ENCODE measurements at regions not wholly inside any gene's neighbourhood (a gene's known extent, or its start where the extent isn't known, plus 50 kb on each side); places are given as distances from the start of the nearest gene placed in this dataset.

DNA sequence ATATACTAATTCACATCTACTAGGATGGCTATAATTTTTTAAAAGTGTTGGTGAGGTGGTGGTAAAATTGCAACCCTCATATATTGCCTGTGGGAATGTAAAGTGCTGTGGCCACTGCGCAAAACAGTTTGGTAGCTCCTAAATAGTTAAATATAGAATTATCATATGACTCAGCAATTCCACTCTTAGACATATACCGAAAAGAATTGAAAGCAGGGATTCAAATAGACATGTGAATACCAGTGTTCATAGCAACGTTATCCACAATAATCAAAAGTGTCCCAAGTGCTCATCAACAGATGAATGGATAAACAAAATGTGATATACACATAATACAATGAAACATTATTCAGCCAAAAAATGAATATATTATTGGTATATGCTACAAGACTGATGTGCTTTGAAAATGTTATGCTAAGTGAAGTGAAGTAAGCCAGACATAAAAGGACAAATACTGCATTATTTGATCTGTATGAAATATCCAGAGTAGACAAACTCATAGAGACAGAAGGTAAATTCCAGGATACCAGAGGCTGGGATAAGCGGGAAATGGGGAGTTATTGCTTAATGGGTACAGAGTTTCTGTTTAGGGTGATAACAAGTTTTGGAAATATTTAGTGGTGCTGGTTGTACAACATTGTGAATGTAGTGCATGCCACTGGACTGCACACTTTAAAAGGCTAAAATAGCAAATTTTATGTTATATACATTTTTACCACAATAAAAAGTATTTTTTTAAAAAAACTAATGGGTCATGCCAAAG is 342.5 kb downstream of the SEC16B start:
- Histone ChIP-seq H3K27me3 (ENCODE audit: control insufficient read depth, insufficient read depth, low read length) (no peaks in the 10 kb centered on the region; the same call in 1 of the 2 replicates), H3K36me3 (ENCODE audit: control insufficient read depth, insufficient read depth, low read length) (no peaks in the 10 kb centered on the region), H3K9me3 (ENCODE audit: control insufficient read depth, insufficient read depth, low read depth, low read length) (no peaks in the 10 kb centered on the region), H3K27ac (ENCODE audit: low read length) (no peak overlapping the region), H3K4me1 (ENCODE audit: control insufficient read depth, insufficient read depth, low read length) (no peaks in the 10 kb centered on the region), H3K4me3 (ENCODE audit: low read depth in 2 of 2, low read length in 2 of 2) (no peak overlapping the region)
- ChIA-PET CTCF (no interaction called here), POLR2A (no interaction called here)
- in situ Hi-C loops (cut with HindIII; ENCODE audit: low pct_unique_long_range_greater_than_20kb, low sequenced_read_pairs), result no loop called here
- TF ChIP-seq CTCF (IDR thresholded peaks at IDR 0.05) (no peak), REST (IDR thresholded peaks at IDR 0.05; ENCODE audit: insufficient read depth in 1 of 2, low read depth in 2 of 2, low read length in 1 of 2) (no peak)
- BruUV-seq (replicated peaks), result no TSS peak
- no peak for DNase-seq (ENCODE audit: low read depth, low spot score)
- ATAC-seq, result no peak
- intact Hi-C loops (cut with micrococcal nuclease; ENCODE audit: unreplicated experiment), result no loop called here

DNA sequence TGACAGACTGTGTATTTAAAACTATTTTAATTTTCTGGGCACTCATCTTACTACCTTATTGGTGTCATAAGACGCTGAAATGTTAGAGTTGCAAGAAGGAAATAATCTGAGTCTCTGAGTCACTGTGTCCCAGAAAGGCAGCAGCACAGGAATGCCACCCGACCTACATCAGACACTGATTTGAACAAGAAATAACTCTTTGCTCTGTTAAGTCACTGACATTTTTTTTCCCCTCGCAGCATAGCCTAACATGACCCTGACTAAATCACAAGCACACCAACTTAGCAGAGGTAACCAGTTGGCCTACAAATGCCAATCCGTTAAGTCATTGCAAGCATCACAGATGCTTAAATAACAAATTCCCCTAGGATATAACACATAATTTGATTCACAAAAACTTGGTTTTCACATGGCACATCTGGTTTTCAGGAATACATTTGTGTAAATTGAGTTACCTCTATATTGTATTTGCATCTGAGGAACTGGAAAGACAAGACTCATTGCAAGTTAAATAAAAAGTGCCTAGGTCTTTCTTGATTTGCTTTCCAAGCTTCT is 349.1 kb downstream of the SEC16B start:
- H3K27ac ChIP-seq (ENCODE audit: low read length), result no peak overlapping the region
- no peak for TF ChIP-seq SIN3A (IDR thresholded peaks at IDR 0.05; ENCODE audit: borderline replicate concordance, insufficient read depth, low read depth, low read length)
- peaks cover 2% of the 10 kb centered on the region; the same call in 1 of the 2 replicates for H3K27me3 ChIP-seq (ENCODE audit: control insufficient read depth, insufficient read depth, low read length)
- in situ Hi-C loops (cut with HindIII; ENCODE audit: low pct_unique_long_range_greater_than_20kb, low sequenced_read_pairs), result no loop called here
- no peak overlapping the region for H3K4me3 ChIP-seq (ENCODE audit: low read depth in 2 of 2, low read length in 2 of 2)
- no peaks in the 10 kb centered on the region for H3K9me3 ChIP-seq (ENCODE audit: control insufficient read depth, insufficient read depth, low read depth, low read length)
- POLR2A ChIA-PET, result no interaction called here
- intact Hi-C loops (cut with micrococcal nuclease; ENCODE audit: unreplicated experiment), result no loop called here
- DNase-seq (ENCODE audit: low read depth, low spot score) (no peak), ATAC-seq (no peak)
- H3K36me3 ChIP-seq (ENCODE audit: control insufficient read depth, insufficient read depth, low read length), result no peaks in the 10 kb centered on the region
- CTCF ChIA-PET, result no interaction called here
- no TSS peak for BruUV-seq (replicated peaks)
- no peaks in the 10 kb centered on the region for H3K4me1 ChIP-seq (ENCODE audit: control insufficient read depth, insufficient read depth, low read length)

DNA sequence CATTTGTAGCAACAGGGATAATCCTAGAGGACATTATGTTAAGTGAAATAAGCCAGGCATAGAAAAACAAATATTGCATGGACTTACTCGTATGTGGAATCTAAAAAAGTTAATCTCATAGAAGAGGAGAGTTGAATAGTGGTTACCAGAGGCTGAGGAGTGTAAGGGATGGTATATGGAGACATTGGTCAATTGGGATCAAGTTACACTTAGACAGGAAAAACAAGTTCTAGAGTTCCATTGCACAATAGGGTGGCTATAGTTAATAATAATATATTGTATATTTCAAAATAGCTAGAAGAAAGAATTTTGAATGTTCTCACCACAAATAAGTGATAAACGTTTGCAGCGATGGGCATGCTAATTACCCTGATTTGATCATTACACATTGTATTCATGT is 354.6 kb downstream of the SEC16B start:
- in situ Hi-C loops (cut with HindIII; ENCODE audit: low pct_unique_long_range_greater_than_20kb, low sequenced_read_pairs), result no loop called here
- intact Hi-C loops (cut with micrococcal nuclease; ENCODE audit: unreplicated experiment), result no loop called here
- ChIA-PET CTCF (no interaction called here), POLR2A (no interaction called here)
- DNase-seq (ENCODE audit: low read depth, low spot score) (no peak), ATAC-seq (no peak)
- no peaks in the 10 kb centered on the region for H3K27me3 ChIP-seq (ENCODE audit: control insufficient read depth, insufficient read depth, low read length)
- H3K36me3 ChIP-seq (ENCODE audit: control insufficient read depth, insufficient read depth, low read length), result no peaks in the 10 kb centered on the region
- H3K27ac ChIP-seq (ENCODE audit: low read length), result no peak overlapping the region
- BruUV-seq (replicated peaks), result no TSS peak
- TF ChIP-seq REST (IDR thresholded peaks at IDR 0.05; ENCODE audit: insufficient read depth in 1 of 2, low read depth in 2 of 2, low read length in 1 of 2), result no peak
- TF ChIP-seq POLR2AphosphoS5 (IDR thresholded peaks at IDR 0.05; ENCODE audit: low read depth, low read length), result no peak
- TF ChIP-seq SIN3A (IDR thresholded peaks at IDR 0.05; ENCODE audit: borderline replicate concordance, insufficient read depth, low read depth, low read length), result no peak
- TF ChIP-seq TCF7L2 (IDR thresholded peaks at IDR 0.05; ENCODE audit: low read depth, low read length), result no peak
- no peak for TF ChIP-seq CTCF (IDR thresholded peaks at IDR 0.05)
- H3K4me3 ChIP-seq (ENCODE audit: low read depth in 2 of 2, low read length in 2 of 2), result no peak overlapping the region
- H3K4me1 ChIP-seq (ENCODE audit: control insufficient read depth, insufficient read depth, low read length), result no peaks in the 10 kb centered on the region
- no peaks in the 10 kb centered on the region for H3K9me3 ChIP-seq (ENCODE audit: control insufficient read depth, insufficient read depth, low read depth, low read length)

All from Panc1 (cell line).